GM12872 (cell line): ENCODE measurements at regions not wholly inside any gene's neighbourhood (a gene's known extent, or its start where the extent isn't known, plus 50 kb on each side); places are given as distances from the start of the nearest gene placed in this dataset.

Experiments used
- TF ChIP-seq, protein P1 (sequence below): IDR thresholded peaks from 3 replicates; pipeline ENCODE4 v1.5.1; 2011; ENCODE audit warnings: low read depth, mild to moderate bottlenecking, low read length, moderate library complexity; ENCODE audit not compliant: insufficient read depth

DNA sequence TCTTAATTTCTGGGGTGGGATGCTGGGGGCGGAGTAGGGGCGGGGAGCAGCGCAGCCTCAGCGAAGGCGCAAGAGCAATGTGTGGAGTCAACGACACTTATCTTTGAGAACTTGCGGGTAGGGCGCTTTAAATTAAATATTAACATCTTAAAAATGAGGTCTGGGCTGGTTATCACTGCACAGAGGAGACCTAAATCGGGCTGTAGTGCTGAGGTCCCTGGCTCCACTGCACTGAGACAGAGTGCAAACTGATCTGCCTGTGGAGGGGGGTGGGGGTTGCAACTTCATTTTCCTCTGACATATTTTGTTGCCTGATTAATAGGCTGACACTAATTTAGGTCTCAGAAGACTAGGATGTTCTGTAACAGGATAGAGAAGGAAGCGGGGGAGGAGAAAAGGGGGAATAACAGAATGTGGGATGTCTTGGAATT is 253.0 kb upstream of the FANCL start:
- TF ChIP-seq, protein P1, sequence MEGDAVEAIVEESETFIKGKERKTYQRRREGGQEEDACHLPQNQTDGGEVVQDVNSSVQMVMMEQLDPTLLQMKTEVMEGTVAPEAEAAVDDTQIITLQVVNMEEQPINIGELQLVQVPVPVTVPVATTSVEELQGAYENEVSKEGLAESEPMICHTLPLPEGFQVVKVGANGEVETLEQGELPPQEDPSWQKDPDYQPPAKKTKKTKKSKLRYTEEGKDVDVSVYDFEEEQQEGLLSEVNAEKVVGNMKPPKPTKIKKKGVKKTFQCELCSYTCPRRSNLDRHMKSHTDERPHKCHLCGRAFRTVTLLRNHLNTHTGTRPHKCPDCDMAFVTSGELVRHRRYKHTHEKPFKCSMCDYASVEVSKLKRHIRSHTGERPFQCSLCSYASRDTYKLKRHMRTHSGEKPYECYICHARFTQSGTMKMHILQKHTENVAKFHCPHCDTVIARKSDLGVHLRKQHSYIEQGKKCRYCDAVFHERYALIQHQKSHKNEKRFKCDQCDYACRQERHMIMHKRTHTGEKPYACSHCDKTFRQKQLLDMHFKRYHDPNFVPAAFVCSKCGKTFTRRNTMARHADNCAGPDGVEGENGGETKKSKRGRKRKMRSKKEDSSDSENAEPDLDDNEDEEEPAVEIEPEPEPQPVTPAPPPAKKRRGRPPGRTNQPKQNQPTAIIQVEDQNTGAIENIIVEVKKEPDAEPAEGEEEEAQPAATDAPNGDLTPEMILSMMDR: no peak

DNA sequence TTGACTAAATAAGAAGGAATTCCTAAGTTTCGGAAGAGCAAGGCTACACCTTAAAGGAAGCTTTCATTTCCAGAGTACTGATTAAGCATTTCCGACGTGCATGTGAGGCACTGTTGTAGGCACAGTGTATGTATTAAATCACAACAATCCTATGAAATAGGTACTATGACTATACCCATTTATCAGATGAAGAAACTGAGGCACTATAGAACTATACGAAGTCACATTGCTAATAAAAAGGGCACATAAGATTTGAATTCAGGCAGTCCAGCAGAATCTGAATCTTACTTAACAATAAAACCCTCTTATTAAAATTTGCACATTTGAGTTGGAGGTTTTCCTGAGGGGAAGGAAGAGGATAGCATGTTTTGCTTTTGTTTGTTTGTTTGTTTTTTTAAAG is 243.5 kb upstream of the FANCL start:
- TF ChIP-seq, protein P1: no peak

DNA sequence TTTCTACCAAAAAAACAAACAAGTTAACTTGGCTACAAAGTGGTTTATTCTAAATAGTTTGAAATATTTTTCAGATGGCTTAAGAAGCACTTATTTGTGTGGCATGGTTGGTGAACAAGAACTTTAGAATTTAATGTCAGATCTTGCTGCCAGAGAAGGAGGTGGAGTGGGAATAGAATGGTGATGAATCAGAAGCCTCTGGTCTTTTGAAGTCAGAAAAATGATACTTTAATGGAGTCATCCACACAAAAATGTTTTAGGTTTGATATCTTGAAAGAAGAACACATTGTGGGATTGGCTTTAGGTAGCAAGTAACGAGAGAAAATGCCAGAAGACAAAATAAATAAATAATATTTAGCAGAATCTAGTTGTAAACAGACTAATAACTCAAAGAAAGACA is 243.1 kb upstream of the FANCL start:
- TF ChIP-seq, protein P1: no peak

DNA sequence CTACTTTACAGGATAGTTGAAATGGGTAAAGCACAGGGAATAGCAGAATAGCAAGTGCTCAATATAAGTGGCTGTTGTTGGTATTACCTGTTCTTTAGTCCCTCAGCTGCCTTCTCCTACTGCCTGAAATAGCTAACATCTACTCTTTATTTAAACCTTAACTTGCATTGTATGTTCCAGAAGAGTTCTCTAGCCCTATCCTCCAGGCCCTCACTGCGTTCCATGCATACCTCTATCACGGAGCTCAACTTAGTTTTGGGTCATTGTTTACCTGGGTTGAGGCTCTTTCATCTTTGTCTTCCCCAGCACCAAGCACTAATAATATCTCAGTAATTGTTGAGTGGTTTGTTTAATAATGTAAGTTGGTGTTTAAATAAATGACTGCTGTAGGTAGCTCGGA is 242.2 kb upstream of the FANCL start:
- TF ChIP-seq, protein P1: no peak

DNA sequence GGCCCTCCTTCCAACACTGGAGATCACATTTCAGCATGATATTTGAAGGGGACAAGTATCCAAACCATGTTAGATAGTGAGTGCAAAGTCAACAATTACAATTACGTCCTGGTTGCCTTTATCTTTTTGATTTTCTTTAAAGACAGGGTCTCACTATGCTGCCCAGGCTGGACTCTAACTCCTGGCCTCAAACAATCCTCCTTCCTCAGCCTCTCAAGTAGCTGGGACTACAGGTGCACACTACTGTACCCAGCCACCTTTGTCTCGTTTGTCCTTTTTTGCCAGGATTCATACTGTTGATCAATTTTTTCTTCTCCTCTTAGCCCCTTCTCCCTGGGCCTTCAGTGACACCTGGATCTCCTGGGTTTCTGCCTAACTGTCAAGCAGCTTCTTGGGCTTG is 240.5 kb upstream of the FANCL start:
- TF ChIP-seq, protein P1: no peak

DNA sequence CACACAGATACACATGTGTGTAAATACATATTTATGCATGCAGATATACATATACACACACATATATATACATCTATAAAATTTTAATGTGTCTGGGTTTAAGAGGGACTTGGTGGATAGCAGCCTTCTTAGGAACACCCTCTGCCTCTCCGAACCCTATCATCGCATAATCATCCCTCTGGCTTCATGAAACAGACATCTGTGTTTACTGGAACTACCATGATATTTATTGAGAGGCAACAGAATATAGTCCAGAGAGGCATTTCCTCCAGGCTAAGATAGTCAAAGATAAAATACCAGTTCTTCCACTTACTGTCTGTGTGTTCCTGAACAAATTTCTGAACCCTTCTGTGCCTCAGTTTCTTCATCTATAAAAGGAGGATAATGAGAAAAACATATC is 239.0 kb upstream of the FANCL start:
- TF ChIP-seq, protein P1: no peak

DNA sequence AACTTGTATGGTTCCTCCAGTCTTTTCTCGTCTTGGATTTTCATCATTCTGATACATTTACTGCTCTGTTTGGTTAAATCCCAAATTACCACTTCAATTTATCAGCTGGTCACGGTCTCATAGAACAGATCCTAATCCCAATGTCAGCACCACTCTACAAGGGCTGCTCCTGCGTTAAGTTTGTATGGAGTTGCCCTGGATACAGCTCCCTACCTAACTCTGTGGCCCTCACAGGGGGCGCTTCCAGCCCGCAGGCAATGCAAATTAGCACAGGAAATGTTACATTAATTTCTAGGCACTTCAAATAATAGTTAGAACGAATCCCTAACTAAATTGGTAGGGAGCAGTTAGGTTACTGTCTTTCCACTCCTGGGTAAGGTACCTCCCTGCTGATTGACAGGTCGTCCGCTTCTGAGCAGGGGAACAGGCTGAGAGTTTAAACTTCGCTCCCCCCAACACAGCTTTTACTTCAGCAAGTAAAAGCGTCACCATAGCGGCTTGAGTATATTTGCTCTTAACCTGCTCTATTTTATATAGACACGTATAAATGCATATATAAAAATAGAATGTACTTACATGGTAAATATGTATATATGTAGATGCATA is 238.5 kb upstream of the FANCL start:
- TF ChIP-seq, protein P1: no peak
